ENCODE measurements at regions not wholly inside any gene's neighbourhood (a gene's known extent, or its start where the extent isn't known, plus 50 kb on each side); places are given as distances from the start of the nearest gene placed in this dataset.

DNA sequence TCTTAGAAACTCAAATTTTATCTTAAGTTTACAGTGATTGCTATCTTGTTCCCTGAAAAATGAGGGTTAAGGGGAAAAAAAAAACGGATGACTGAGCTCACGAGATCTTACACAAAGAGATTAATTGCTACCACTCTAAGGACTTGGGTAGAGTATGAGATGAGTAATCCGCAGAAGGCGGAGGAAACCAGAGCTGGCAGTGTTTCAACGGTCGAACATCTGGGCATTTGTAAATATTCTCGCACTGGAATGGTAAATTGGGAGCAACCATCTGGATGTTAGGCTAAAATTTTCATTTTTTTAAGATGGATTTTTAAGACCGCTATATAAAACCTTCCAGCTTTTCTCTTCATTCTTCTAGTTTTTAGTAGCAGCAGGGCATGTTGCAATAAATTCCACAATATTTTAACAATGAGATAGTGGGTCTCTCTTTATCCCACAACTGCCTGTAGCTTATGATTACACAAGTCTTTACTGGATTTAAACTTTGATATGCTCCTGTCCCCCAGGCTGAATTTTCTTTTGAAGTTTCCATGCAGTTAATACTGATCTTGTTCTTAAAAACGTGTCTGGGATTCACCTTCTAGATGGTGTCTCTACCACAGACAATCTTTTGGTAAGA, 1324.1 kb downstream of the AACS start:
- Mint-ChIP-seq H3K9me3 (no peaks in the 10 kb centered on the region), H3K27ac (no peak overlapping the region), H3K4me1 (no peaks in the 10 kb centered on the region), H3K4me3 (no peak overlapping the region), H3K36me3 (ENCODE audit: low read depth) (no peaks in the 10 kb centered on the region), H3K27me3 (no peaks in the 10 kb centered on the region)
- ATAC-seq (ENCODE audit: low read depth) = no peak
- ChIA-PET POLR2A (no interaction called here), CTCF (no interaction called here)
- no peak for TF ChIP-seq CTCF (IDR thresholded peaks at IDR 0.05)
- intact Hi-C loops (cut with micrococcal nuclease) = no loop called here
- DNase-seq = no peak

- H3K9me3 Mint-ChIP-seq = no peaks in the 10 kb centered on the region
- CTCF ChIA-PET = no interaction called here
- no peak for ATAC-seq (ENCODE audit: low read depth)
- TF ChIP-seq CTCF (IDR thresholded peaks at IDR 0.05) = no peak
- no peak overlapping the region for H3K27ac Mint-ChIP-seq
- POLR2A ChIA-PET = no interaction called here
- no peak for DNase-seq
- intact Hi-C loops (cut with micrococcal nuclease) = no loop called here
- H3K4me3 Mint-ChIP-seq = no peak overlapping the region
- H3K27me3 Mint-ChIP-seq = no peaks in the 10 kb centered on the region
- H3K36me3 Mint-ChIP-seq (ENCODE audit: low read depth) = no peaks in the 10 kb centered on the region
- no peaks in the 10 kb centered on the region for H3K4me1 Mint-ChIP-seq
Observed at GRCh38 chr12:126389961-126390360, 1324.7 kb downstream of the AACS start.

DNA sequence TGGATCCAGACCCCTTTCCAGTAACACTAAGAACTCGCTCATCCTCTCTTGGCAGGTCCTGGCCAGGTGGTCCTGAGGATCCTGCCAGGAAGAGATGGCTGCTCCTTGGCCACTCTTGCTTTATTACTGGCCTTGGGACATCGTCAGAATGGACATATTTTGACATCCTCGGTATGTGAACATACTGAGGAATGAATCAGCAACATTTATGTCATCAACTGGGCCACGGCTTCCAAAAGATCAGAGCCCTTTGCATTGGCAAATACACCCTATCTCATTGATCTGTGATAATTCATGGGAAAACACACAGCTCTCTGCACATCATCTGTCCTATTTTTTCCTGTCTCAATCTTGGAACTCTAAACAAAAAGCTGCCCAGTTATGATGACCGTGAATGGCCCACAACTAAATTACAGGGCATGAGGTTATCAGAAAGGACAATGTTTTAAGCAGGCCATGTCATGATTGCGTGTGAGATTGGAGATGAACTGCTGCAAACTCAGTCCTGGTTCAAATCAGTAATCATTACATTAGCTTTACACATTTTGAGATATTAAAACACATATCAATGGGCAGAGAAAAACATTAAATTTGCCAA, 1325.8 kb downstream of the AACS start:
- POLR2A ChIA-PET = no interaction called here
- CTCF ChIA-PET = no interaction called here
- ATAC-seq (ENCODE audit: low read depth) = no peak
- DNase-seq = no peak
- no peak for TF ChIP-seq CTCF (IDR thresholded peaks at IDR 0.05)
- Mint-ChIP-seq H3K27me3 (no peaks in the 10 kb centered on the region), H3K4me1 (no peaks in the 10 kb centered on the region), H3K9me3 (no peaks in the 10 kb centered on the region), H3K27ac (no peak overlapping the region), H3K4me3 (no peak overlapping the region), H3K36me3 (ENCODE audit: low read depth) (no peaks in the 10 kb centered on the region)
- intact Hi-C loops (cut with micrococcal nuclease) = no loop called here

GRCh38 chr12:126396536-126396935, 1331.3 kb downstream of the AACS start:
- Mint-ChIP-seq H3K27ac (no peak overlapping the region), H3K27me3 (no peaks in the 10 kb centered on the region), H3K9me3 (peaks cover 8% of the 10 kb centered on the region), H3K36me3 (ENCODE audit: low read depth) (no peaks in the 10 kb centered on the region), H3K4me3 (no peak overlapping the region), H3K4me1 (no peaks in the 10 kb centered on the region)
- ChIA-PET CTCF (no interaction called here), POLR2A (no interaction called here)
- no peak for TF ChIP-seq CTCF (IDR thresholded peaks at IDR 0.05)
- intact Hi-C loops (cut with micrococcal nuclease) = no loop called here
- ATAC-seq (ENCODE audit: low read depth) (no peak), DNase-seq (no peak)

DNA sequence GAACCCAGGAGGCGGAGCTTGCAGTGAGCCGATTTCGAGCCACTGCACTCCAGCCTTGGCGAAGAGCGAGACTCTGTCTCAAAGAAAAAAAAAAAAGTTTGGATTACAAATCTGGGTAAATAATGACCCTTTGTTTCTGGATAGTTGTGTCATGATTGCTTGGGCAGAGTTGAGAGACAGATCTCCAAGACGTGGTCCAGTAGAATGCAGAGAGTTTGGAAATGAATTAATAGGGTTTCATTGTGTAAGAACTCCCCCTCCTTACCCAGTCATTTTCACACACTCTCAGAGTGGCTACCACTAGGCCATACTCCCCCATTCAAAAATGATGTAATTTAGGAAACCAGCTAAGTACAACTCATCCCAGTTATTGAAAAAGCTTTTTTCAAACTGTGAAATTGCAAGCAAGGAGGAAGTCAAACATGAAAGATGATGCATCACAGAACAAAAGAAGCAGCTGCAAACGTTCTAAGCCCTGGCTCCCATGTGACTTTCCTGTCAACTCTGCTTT, 1331.9 kb downstream of the AACS start:
- ChIA-PET CTCF (no interaction called here), POLR2A (no interaction called here)
- H3K4me3 Mint-ChIP-seq = no peak overlapping the region
- DNase-seq (no peak), ATAC-seq (ENCODE audit: low read depth) (no peak)
- H3K36me3 Mint-ChIP-seq (ENCODE audit: low read depth) = no peaks in the 10 kb centered on the region
- no peaks in the 10 kb centered on the region for H3K27me3 Mint-ChIP-seq
- H3K4me1 Mint-ChIP-seq = no peaks in the 10 kb centered on the region
- no peak for TF ChIP-seq CTCF (IDR thresholded peaks at IDR 0.05)
- H3K27ac Mint-ChIP-seq = no peak overlapping the region
- intact Hi-C loops (cut with micrococcal nuclease) = no loop called here
- H3K9me3 Mint-ChIP-seq = peaks cover 8% of the 10 kb centered on the region

All from activated B cell treated with CpG ODN at 0.5 μM for 24 hours (primary cell).